ENCODE measurements at regions not wholly inside any gene's neighbourhood (a gene's known extent, or its start where the extent isn't known, plus 50 kb on each side); places are given as distances from the start of the nearest gene placed in this dataset.

DNA sequence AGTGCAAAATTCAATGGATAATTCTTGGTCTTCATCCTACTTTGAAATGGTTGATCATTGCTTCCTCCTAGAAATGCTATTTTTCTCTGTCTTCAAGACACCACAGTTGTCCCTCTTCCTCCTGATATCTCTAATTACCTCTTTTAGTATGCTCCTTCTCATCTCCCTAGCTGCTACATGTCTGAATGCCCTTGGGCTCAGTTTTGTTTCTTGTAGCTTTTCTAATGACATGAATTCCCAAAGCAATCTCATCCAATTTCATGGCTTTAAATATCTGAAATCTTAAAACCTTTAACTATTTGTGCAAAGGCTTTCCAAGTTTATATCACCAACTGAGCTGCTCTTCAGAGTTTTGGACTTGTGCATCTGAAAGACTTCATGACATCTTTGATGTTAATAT is 120.2 kb upstream of the RGS17 start:
- no peak overlapping the region for H2BK20ac ChIP-seq (ENCODE audit: low read length)
- no peak overlapping the region for H2AFZ ChIP-seq (ENCODE audit: low read length)
- H3K4ac ChIP-seq (replicated peaks; ENCODE audit: insufficient read length, low read depth, low read length): no peak overlapping the region
- H3K27ac ChIP-seq (ENCODE audit: low read depth, low read length): no peak overlapping the region
- H3K79me2 ChIP-seq (ENCODE audit: control insufficient read depth in 1 of 2, insufficient read depth in 2 of 2, low read length in 2 of 2): no peaks in the 10 kb centered on the region
- H3K9me3 ChIP-seq (ENCODE audit: insufficient read depth in 2 of 2, low read depth in 1 of 2, low read length in 1 of 2): no peaks in the 10 kb centered on the region
- POLR2A ChIA-PET (ENCODE audit: partially characterized antibody): no interaction called here
- no peaks in the 10 kb centered on the region for H3K27me3 ChIP-seq (replicated peaks in 1 of 4; ENCODE audit: control insufficient read depth in 3 of 4, extremely low read depth in 1 of 4, insufficient read depth in 3 of 4, low read length in 3 of 4)
- DNase-seq (ENCODE audit: low read depth in 1 of 2, low spot score in 2 of 2): no peak
- FAIRE-seq: no peak
- H3K18ac ChIP-seq (ENCODE audit: extremely low read depth, low read length): no peak overlapping the region
- no peak overlapping the region for H3K56ac ChIP-seq (replicated peaks; ENCODE audit: insufficient read length, low read depth, low read length)
- H3K36me3 ChIP-seq (ENCODE audit: control insufficient read depth in 2 of 4, insufficient read depth in 4 of 4, low read length in 3 of 4): no peaks in the 10 kb centered on the region
- no peak overlapping the region for H2AK5ac ChIP-seq (ENCODE audit: low read depth, low read length)
- H4K20me1 ChIP-seq (replicated peaks in 1 of 2; ENCODE audit: control insufficient read depth in 1 of 2, insufficient read depth in 2 of 2, low read length in 2 of 2): no peaks in the 10 kb centered on the region
- no peak overlapping the region for H3K23ac ChIP-seq (ENCODE audit: insufficient read length)
- no peak overlapping the region for H3K4me3 ChIP-seq (ENCODE audit: extremely low read depth in 1 of 4, insufficient read depth in 2 of 4, low read depth in 3 of 4, low read length in 4 of 4)
- no peak overlapping the region for H4K8ac ChIP-seq (ENCODE audit: extremely low read depth, insufficient read depth, low read length)
- H2BK12ac ChIP-seq (ENCODE audit: low read depth, low read length): no peak overlapping the region
- no peak for TF ChIP-seq BCL11A (IDR thresholded peaks at IDR 0.05; ENCODE audit: low read depth in 2 of 2, low read length in 2 of 2)
- no peak for TF ChIP-seq USF2 (IDR thresholded peaks at IDR 0.05; ENCODE audit: low read length)
- TF ChIP-seq ZNF274 (IDR thresholded peaks at IDR 0.05; ENCODE audit: borderline replicate concordance, extremely low read depth, low read length): no peak
- TF ChIP-seq POLR2A (IDR thresholded peaks at IDR 0.05; ENCODE audit: control extremely low read depth in 1 of 2, low read depth in 2 of 2, low read length in 2 of 2): no peak
- no peak for TF ChIP-seq GTF2F1 (IDR thresholded peaks at IDR 0.05; ENCODE audit: borderline replicate concordance, low read depth, low read length)
- TF ChIP-seq GABPA (IDR thresholded peaks at IDR 0.05; ENCODE audit: borderline replicate concordance, insufficient read depth, low read length): no peak
- TF ChIP-seq POLR2AphosphoS5 (IDR thresholded peaks at IDR 0.05; ENCODE audit: low read depth, low read length): no peak
- no peak for TF ChIP-seq ASH2L (IDR thresholded peaks at IDR 0.05; ENCODE audit: low read length)
- no peak for TF ChIP-seq EGR1 (IDR thresholded peaks at IDR 0.05; ENCODE audit: borderline replicate concordance, low read depth, low read length)
- TF ChIP-seq, protein P1, sequence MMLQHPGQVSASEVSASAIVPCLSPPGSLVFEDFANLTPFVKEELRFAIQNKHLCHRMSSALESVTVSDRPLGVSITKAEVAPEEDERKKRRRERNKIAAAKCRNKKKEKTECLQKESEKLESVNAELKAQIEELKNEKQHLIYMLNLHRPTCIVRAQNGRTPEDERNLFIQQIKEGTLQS (IDR thresholded peaks at IDR 0.05; ENCODE audit: insufficient read depth, low read depth, low read length): no peak
- no peak for TF ChIP-seq EZH2 (IDR thresholded peaks at IDR 0.05; ENCODE audit: low read depth, low read length, severe bottlenecking)
- no peak for TF ChIP-seq CBX5 (IDR thresholded peaks at IDR 0.05; ENCODE audit: low read depth, low read length)
- no peak for TF ChIP-seq CHD1 (IDR thresholded peaks at IDR 0.05; ENCODE audit: low read depth, low read length)
- TF ChIP-seq HDAC6 (IDR thresholded peaks at IDR 0.05; ENCODE audit: low read depth, low read length): no peak
- no peak for TF ChIP-seq RBBP5 (IDR thresholded peaks at IDR 0.05; ENCODE audit: borderline replicate concordance, low read depth, low read length)
- H3K4me1 ChIP-seq (replicated peaks in 1 of 4; ENCODE audit: control insufficient read depth in 3 of 4, insufficient read depth in 4 of 4, low read length in 3 of 4): no peaks in the 10 kb centered on the region
- no peak overlapping the region for H2BK120ac ChIP-seq (replicated peaks; ENCODE audit: low read depth, low read length)
- no peak overlapping the region for H2BK15ac ChIP-seq (ENCODE audit: low read length)
- no peaks in the 10 kb centered on the region for H3K23me2 ChIP-seq (ENCODE audit: low read depth, low read length)
- H3K4me2 ChIP-seq (ENCODE audit: insufficient read depth in 1 of 2, low read depth in 2 of 2, low read length in 2 of 2): no peak overlapping the region
- H2BK5ac ChIP-seq (ENCODE audit: low read depth, low read length): no peak overlapping the region
- H4K5ac ChIP-seq (ENCODE audit: insufficient read length, low read depth, low read length): no peak overlapping the region
- no peak overlapping the region for H3K14ac ChIP-seq (ENCODE audit: insufficient read length)
- CTCF ChIA-PET (ENCODE audit: partially characterized antibody): no interaction called here
- H3K9ac ChIP-seq (replicated peaks in 1 of 4; ENCODE audit: extremely low read depth in 1 of 4, low read depth in 3 of 4, low read length in 3 of 4): no peak overlapping the region
- H4K91ac ChIP-seq (replicated peaks; ENCODE audit: insufficient read length, low read length): no peak overlapping the region
- no peaks in the 10 kb centered on the region for H3K79me1 ChIP-seq (ENCODE audit: low read depth, low read length)
